Right renal cortex interstitium (tissue), 3 donors: ENCODE measurements at regions not wholly inside any gene's neighbourhood (a gene's known extent, or its start where the extent isn't known, plus 50 kb on each side); places are given as distances from the start of the nearest gene placed in this dataset.

Experiments
- DNase-seq, 3 donors: peaks; one replicate each; pipeline ENCODE4 v3.0.0-alpha.2; 2013; ENCODE audit warnings: low read depth in 3 of 3, low spot score in 2 of 3

DNA sequence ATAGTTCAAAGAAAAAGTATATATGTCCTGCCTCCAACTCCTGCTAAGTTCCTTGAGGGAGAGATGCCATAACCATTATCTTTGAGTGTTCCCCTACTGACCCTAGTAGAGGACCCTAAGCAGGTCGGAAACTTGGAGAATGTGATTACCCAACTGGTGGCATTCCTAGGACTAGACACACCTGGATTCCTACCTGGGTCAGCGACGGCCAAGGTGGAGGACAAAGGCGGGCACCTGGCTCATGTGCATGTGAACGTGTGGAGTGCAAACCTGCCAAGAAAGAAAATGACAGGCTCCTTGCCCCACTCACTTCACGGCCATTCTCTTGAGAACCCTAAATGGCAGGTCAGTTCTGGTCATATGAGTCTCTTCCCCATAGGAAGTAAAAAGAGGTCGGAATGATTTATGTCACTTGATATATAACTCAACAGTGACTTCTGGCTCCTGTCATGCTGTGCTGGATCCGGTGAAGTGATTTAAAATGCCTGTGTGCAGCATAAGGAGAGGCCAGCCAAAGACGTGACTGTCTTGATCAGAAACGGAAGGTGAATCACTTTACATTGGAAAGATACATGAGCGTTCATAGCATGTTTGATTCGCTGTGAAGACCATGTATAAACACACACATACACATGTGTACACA, 371.6 kb downstream of the EIPR1 start:
- no peak for DNase-seq

DNA sequence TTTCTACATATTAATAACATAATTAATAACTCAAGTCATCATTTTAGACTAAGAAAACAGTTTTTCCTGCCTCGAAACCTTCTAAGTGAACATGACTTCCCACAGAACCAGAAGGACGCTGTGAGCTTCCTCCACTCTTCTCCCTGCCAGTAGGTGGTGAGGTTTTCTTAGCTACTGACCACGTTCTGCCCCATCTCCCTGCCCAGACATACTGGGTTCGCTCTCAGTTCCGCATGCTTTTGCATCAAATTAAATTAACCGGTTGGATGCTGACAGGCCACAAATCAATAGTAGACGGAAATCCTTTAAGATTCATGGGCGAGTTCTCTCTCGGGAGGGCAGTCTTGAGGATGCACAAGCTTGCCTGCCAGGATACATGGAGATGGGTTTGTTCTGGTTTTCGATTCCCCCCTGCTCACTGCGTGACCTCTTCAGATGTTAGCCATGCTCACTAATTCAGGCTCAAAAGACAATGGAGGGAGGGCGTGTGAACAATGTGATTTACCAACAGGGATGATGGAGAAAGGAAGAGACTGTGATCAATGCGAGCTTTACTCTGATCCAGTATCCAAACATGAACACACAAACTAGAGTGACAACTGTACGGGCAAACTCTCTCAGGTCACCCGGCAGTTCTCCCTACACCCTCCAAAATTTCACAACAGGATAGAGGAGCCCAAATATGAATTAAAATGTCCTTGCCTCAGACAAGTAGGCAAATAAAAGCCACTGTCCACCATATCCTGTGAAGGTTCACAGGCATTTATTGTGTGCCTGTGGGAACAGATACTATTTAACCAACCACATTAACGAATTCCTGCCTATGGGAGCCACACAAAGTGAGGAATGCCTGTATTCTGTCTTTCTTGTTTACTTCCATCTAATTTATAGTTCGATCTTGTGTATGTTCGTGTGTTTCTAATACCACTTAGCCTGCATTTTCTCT, 375.7 kb downstream of the EIPR1 start:
- DNase-seq, result peak; percentile 6 to 17 (median 16)

- DNase-seq, result no peak
Measured at GRCh38 chr2:3000968-3001367, 376.6 kb downstream of the EIPR1 start.

GRCh38 chr2:3000125-3000524, 377.5 kb downstream of the EIPR1 start:
- no peak for DNase-seq

GRCh38 chr2:2998971-2999370, 378.6 kb downstream of the EIPR1 start:
- no peak for DNase-seq

DNA sequence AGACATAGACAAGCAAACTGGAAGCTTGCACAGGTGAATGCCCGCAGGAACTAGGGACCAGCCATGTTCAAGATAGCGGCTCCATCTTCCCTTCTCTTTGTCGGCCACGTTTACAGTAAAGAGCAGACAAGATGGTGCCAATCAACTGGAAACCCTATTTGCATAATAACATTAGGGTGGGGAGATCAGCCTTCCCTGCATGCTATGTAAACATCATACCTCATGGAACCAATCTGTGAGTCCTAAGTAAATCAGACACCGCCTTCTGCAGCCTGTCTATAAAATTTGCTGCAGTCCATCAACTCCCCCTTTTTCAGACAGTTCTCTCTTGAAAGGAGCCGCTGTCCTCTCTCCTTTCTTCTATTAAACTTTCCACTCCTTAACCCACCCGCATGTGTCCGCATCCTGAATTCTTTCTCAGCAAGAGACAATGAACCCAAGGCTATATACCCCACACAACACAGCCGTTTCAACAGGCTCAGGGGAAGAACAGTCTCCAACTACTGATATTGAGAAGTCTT, 384.4 kb downstream of the EIPR1 start:
- DNase-seq, result no peak

DNA sequence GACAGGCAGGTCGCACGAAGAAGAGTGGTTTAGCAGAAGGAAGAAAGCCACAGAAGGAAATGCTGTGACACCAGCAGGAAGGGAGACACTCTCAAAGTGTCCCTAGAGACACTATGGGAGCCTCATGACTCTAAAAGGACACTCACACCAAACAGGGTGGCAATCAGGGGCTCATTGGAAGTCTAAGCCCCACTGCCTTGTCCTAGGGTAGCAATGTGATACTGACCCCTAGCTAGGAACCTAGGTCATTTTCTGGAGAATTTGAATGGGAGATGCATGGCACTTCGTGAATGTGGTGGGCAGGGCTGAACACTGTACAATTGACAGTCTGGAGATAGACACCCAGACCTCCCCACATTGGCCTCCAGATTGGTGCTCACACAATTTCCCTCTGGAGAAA, 385.0 kb downstream of the EIPR1 start:
- no peak for DNase-seq

GRCh38 chr2:2985020-2985419, 392.6 kb downstream of the EIPR1 start:
- DNase-seq, result no peak

- DNase-seq, result no peak
Measured at GRCh38 chr2:2981000-2981399, 396.6 kb downstream of the EIPR1 start.

GRCh38 chr2:2974982-2975381, 402.6 kb downstream of the EIPR1 start:
- DNase-seq, result no peak

DNA sequence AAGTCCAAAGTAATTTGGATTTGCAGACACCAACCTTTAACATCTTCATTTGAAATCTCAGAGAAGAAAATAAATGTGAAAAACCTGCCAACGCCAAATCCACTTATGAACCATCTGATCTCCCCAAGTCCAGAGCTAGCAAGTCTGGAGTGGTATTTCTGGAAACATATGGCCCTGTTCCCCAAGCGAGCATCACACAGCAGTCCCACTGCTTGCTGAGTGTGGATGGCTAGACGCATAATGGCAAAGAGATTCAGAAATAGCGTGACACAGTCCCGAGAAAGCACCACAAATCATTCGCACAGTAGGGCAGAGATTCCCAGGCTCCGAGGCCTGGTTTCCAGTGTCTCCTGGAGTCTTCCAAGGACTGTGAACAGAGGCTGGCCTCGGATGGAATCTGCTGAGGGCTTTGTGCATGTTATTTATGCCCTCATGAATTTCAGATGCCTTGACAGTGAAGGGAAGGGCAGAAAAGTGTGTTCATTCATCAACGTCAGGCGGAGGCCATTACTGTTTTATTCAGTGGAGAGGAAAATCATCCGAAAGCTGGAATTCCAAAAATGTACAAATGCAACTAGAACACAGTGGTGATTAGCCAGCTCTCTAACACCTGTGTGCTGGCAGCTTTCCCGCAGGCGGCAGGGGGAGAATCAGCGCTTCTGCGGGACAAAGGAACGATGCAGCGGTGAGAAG, 417.0 kb downstream of the EIPR1 start:
- no peak for DNase-seq

GRCh38 chr2:2950403-2950952, 427.1 kb downstream of the EIPR1 start:
- no peak for DNase-seq

GRCh38 chr2:2947406-2947805, 430.2 kb downstream of the EIPR1 start:
- DNase-seq, result no peak

GRCh38 chr2:2942906-2943305, 434.7 kb downstream of the EIPR1 start:
- DNase-seq, result no peak

GRCh38 chr2:2942225-2942624, 435.4 kb downstream of the EIPR1 start:
- DNase-seq, result no peak

- DNase-seq, result peak in 2 of 3 donors; percentile 36 to 50
Measured at GRCh38 chr2:2941205-2941604, 436.4 kb downstream of the EIPR1 start.

DNA sequence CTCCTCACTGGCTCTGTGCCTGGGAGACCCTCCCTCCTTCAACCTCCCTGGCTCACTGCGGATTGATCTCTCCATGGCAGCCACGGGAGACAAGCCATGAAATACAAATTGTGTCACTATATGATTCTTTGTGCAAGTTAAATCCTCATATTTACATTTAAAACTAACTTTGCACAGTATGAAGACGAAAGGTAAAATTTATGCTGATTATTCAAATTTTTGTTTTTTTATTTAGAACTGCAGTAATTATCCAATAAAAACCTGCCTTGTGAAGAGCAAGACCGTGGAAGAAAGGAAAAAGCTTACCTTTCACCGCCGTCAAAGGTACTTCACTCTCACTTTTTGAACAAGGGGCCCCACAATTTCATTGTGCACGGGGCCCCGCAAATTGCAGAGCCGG, 436.9 kb downstream of the EIPR1 start:
- no peak for DNase-seq

- no peak for DNase-seq
Measured at GRCh38 chr2:2940061-2940460, 437.6 kb downstream of the EIPR1 start.

DNA sequence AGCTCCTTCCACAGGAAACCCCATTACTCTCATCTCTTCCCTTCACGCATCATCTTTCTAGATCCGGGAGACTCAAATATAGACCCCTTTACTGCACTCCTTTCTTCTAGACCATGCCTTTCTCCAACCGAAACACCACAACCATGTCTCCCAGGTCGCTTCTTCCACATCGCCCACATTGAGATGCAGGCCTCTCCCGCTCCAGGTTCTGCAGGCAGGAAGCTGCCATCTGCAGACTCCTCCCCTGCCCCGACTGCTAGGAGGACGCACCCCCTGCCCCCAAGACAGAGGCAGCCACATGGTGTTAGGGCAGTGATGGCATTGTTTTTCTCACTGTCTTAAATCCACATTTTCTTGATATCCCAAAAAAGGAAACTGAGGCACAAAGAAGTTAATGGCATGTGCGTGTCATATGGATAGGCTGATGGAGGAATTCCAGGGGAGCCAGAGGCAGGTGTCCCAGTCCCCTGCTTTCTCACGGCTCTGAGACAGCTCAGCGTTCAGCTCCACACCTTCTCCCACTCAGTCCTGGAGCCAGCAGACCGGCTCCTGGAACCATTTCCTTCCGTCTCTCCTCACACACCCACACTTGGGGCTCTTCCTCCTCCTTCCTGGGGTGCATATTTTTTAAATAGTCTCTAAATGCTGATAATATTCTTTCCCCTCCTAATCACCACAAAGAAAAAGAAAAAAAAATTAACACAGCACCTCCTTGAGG, 438.4 kb downstream of the EIPR1 start:
- no peak for DNase-seq

- no peak for DNase-seq
Measured at GRCh38 chr2:2938481-2938880, 439.1 kb downstream of the EIPR1 start.
